ENCODE measurements at regions not wholly inside any gene's neighbourhood (a gene's known extent, or its start where the extent isn't known, plus 50 kb on each side); places are given as distances from the start of the nearest gene placed in this dataset.

DNA sequence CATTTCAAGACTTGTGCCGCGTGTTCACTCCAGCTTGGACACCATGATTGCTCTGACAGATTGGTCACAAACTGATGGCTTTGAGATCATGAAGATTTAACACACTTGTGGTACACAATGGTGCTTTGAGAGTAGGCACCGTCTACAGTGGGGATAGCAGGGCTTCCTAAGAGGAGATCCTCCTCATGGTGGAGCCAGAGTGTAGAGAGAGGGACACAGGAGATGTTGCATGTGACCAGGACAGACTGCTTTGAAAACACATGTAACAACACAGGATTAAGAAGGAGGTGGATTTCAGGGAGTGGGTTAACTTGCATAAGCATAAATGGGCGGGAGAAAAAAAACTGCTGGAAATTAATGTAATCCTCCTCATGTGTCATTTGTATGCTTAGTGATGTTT lies 95.7 kb upstream of the LINC00305 start:
- TF ChIP-seq, protein P1, sequence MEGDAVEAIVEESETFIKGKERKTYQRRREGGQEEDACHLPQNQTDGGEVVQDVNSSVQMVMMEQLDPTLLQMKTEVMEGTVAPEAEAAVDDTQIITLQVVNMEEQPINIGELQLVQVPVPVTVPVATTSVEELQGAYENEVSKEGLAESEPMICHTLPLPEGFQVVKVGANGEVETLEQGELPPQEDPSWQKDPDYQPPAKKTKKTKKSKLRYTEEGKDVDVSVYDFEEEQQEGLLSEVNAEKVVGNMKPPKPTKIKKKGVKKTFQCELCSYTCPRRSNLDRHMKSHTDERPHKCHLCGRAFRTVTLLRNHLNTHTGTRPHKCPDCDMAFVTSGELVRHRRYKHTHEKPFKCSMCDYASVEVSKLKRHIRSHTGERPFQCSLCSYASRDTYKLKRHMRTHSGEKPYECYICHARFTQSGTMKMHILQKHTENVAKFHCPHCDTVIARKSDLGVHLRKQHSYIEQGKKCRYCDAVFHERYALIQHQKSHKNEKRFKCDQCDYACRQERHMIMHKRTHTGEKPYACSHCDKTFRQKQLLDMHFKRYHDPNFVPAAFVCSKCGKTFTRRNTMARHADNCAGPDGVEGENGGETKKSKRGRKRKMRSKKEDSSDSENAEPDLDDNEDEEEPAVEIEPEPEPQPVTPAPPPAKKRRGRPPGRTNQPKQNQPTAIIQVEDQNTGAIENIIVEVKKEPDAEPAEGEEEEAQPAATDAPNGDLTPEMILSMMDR (IDR thresholded peaks at IDR 0.05; ENCODE audit: low read depth, low read length), result peak; percentile 69
- no peak for TF ChIP-seq EZH2phosphoT487 (IDR thresholded peaks at IDR 0.05; ENCODE audit: low read depth)

Data from OCI-LY3 (cell line).